GM12872 (cell line): ENCODE measurements at regions not wholly inside any gene's neighbourhood (a gene's known extent, or its start where the extent isn't known, plus 50 kb on each side); places are given as distances from the start of the nearest gene placed in this dataset.

Experiments
- TF ChIP-seq, protein P1 (sequence below): IDR thresholded peaks from 3 replicates; pipeline ENCODE4 v1.5.1; 2011; ENCODE audit warnings: low read depth, mild to moderate bottlenecking, low read length, moderate library complexity; ENCODE audit not compliant: insufficient read depth

DNA sequence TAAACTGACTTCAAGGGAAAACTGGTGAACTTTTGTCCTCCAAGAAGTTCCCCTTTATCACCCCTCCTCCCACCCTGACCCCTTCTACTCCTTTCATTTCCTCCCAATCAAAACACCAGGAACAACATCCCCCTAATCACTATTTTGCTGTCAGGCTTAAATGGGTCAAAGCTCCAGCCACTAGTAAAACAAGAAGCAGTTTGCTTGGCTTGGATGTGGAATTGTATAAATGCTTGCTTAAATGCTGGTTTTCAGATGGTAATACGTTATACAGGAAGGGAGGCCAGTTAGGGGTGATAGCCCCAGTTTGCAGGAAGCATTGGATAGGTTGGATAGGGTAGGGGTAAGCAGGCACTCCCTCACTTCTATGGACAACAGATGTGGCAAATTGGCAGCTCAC is 473.6 kb downstream of the AGTPBP1 start:
- TF ChIP-seq, protein P1, sequence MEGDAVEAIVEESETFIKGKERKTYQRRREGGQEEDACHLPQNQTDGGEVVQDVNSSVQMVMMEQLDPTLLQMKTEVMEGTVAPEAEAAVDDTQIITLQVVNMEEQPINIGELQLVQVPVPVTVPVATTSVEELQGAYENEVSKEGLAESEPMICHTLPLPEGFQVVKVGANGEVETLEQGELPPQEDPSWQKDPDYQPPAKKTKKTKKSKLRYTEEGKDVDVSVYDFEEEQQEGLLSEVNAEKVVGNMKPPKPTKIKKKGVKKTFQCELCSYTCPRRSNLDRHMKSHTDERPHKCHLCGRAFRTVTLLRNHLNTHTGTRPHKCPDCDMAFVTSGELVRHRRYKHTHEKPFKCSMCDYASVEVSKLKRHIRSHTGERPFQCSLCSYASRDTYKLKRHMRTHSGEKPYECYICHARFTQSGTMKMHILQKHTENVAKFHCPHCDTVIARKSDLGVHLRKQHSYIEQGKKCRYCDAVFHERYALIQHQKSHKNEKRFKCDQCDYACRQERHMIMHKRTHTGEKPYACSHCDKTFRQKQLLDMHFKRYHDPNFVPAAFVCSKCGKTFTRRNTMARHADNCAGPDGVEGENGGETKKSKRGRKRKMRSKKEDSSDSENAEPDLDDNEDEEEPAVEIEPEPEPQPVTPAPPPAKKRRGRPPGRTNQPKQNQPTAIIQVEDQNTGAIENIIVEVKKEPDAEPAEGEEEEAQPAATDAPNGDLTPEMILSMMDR = no peak

DNA sequence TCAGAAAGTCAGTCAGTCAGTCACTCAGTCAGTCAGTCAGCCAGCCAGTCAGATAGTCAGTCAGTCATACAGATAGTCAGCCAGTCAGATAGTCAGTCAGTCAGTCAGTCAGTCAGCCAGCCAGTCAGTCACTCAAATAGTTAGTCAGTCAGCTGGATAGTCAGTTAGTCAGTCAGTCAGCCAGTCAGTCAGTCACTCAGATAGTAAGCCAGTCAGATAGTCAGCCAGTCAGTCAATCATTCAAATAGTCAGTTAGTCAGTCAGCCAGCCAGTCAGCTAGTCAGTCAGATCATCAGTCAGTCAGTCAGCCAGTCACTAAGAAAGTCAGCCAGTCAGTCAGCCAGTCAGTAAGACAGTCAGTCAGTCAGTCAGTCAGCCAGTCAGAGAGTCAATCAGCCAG is 477.1 kb downstream of the AGTPBP1 start:
- TF ChIP-seq, protein P1 = no peak

DNA sequence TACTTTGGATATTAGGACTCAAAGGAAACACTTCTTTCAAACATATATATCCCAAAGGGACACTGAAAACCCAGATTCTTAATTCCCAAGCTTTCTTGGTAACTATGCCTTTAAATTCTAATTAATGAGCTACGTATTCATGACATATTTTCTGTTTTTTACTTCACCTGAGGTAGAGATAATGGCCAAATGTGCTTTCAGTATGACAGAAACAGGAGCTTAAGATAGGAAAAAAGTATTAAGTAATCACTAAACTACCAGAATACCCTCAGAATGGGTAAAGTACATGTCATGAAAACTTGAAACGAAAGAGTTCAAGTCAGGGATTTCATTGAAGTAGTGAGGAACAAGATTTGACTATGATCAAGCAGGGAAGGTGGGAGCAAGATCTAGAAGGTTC is 478.5 kb downstream of the AGTPBP1 start:
- TF ChIP-seq, protein P1 = no peak

DNA sequence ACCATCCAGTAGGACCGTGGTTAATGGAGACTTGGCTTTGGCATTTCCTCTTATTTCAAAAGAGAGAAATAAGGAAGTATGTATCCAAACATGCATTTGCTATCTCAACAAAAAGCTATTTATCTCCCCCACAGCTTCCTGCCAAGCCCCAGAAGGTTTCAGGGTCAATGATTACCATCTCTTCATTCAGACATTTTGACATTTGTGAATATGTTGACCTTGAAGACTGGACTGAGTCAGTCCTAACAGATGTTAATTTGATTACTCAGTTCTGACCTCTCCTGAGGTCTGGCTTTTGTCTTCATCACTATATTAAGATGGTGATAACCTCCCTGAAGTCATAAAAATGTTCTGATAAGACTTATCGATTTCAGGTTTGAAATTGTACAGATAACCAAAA is 479.4 kb downstream of the AGTPBP1 start:
- TF ChIP-seq, protein P1 = no peak

DNA sequence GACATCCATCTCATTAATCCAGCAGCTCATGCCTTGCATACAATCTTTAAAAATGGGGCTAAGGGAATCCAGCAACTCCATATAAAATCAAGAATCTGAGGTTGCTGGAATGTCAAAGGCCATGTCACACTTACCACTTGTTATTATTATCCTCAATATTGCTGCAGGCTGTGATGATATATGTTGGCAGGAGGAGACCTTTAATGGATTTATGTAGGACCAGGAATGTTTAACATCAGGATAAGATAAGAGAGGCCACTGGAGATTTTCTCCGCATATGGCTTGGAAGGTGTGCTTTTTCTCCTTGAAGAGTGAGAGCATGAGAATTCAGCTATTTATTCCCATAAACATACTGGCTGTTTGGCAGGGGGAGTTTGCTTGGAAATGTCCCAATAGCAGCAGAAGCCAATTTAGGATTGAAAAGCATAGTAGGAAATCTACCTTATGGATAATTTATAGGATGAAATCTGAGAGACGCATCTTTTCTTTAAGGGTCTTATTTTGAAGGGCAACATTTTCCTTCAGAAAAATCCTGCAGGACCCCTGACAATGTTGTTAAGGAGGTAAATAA is 481.4 kb downstream of the AGTPBP1 start:
- TF ChIP-seq, protein P1 = no peak

DNA sequence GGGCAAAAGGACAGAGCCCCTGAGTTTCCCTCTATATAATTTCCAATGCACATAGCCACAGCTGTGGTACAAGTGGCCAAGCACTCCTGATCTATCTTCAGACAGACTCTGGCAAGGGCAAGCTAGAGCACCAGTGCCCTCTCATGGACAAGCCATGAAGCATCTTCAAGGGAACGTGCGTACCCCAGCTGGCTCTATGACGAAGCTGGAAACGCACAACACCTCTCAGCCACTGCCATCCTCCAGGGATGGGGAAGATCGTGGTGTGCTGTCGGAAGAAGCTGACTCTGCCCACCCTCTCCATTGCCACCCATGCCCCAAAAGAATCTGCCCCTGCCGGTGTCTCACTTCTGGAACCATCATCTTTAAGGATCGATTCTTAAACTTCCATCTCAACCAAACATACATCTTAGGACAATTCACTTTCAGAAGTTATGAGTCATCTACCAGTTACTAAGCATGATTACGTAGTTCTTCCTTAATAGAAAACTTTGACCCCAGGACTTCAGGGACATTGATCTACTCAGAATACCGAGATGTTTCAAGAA is 482.9 kb downstream of the AGTPBP1 start:
- TF ChIP-seq, protein P1 = peak; percentile 67

DNA sequence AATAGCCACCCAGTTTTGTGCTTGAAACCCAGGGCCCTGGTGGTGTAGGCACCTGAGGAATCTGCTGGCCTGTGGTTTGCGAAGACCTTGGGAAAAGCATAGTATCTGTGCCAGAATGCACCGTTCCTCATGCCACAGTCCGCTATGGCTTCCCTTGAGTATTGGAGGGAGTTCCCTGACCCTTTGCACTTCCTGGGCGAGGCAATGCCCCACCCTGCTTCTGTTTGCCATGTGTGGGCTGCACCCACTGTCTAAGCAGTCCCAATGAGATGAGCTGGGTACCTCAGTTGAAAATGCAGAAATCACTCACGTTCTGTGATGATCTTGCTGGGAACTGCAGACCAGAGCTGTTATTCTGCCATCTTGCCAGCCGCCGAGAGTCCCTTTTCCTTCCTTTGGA is 483.5 kb downstream of the AGTPBP1 start:
- TF ChIP-seq, protein P1 = no peak
